ENCODE measurements at regions not wholly inside any gene's neighbourhood (a gene's known extent, or its start where the extent isn't known, plus 50 kb on each side); places are given as distances from the start of the nearest gene placed in this dataset.

GRCh38 chr1:163774978-163775620, 453.3 kb downstream of the NUF2 start:
- Histone ChIP-seq H3K79me2 (ENCODE audit: insufficient read depth, low read length) (no peaks in the 10 kb centered on the region), H3K27ac (ENCODE audit: low read depth, low read length) (no peak overlapping the region), H3K4me1 (ENCODE audit: insufficient read depth, low read length) (no peaks in the 10 kb centered on the region), H3K27me3 (ENCODE audit: insufficient read depth, low read length) (no peaks in the 10 kb centered on the region), H3K9me3 (ENCODE audit: low read depth, low read length) (no peaks in the 10 kb centered on the region), H4K20me1 (ENCODE audit: insufficient read depth, low read length) (no peaks in the 10 kb centered on the region), H3K4me2 (ENCODE audit: insufficient read depth, low read length) (no peak overlapping the region), H3K4me3 (ENCODE audit: insufficient read depth, low read length) (no peak overlapping the region), H3K36me3 (ENCODE audit: insufficient read depth, low read length) (no peaks in the 10 kb centered on the region), H2AFZ (ENCODE audit: low read length) (no peak overlapping the region)
- TF ChIP-seq, protein P1, sequence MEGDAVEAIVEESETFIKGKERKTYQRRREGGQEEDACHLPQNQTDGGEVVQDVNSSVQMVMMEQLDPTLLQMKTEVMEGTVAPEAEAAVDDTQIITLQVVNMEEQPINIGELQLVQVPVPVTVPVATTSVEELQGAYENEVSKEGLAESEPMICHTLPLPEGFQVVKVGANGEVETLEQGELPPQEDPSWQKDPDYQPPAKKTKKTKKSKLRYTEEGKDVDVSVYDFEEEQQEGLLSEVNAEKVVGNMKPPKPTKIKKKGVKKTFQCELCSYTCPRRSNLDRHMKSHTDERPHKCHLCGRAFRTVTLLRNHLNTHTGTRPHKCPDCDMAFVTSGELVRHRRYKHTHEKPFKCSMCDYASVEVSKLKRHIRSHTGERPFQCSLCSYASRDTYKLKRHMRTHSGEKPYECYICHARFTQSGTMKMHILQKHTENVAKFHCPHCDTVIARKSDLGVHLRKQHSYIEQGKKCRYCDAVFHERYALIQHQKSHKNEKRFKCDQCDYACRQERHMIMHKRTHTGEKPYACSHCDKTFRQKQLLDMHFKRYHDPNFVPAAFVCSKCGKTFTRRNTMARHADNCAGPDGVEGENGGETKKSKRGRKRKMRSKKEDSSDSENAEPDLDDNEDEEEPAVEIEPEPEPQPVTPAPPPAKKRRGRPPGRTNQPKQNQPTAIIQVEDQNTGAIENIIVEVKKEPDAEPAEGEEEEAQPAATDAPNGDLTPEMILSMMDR (IDR thresholded peaks at IDR 0.05; ENCODE audit: extremely low read depth, low read depth, low read length), result no peak
- DNase-seq (ENCODE audit: insufficient read length, low spot score, missing footprints), result no peak

GRCh38 chr1:163777205-163777604, 455.5 kb downstream of the NUF2 start:
- DNase-seq (ENCODE audit: insufficient read length, low spot score, missing footprints), result no peak
- Histone ChIP-seq H3K36me3 (ENCODE audit: insufficient read depth, low read length) (no peaks in the 10 kb centered on the region), H4K20me1 (ENCODE audit: insufficient read depth, low read length) (no peaks in the 10 kb centered on the region), H3K4me1 (ENCODE audit: insufficient read depth, low read length) (no peaks in the 10 kb centered on the region), H3K4me2 (ENCODE audit: insufficient read depth, low read length) (no peak overlapping the region), H3K27ac (ENCODE audit: low read depth, low read length) (no peak overlapping the region), H3K4me3 (ENCODE audit: insufficient read depth, low read length) (no peak overlapping the region), H3K9me3 (ENCODE audit: low read depth, low read length) (peaks cover 2% of the 10 kb centered on the region), H3K79me2 (ENCODE audit: insufficient read depth, low read length) (no peaks in the 10 kb centered on the region), H2AFZ (ENCODE audit: low read length) (no peak overlapping the region), H3K27me3 (ENCODE audit: insufficient read depth, low read length) (no peaks in the 10 kb centered on the region)
- TF ChIP-seq, protein P1 (IDR thresholded peaks at IDR 0.05; ENCODE audit: extremely low read depth, low read depth, low read length), result no peak

GRCh38 chr1:163781146-163781545, 459.4 kb downstream of the NUF2 start:
- H3K36me3 ChIP-seq (ENCODE audit: insufficient read depth, low read length), result no peaks in the 10 kb centered on the region
- no peaks in the 10 kb centered on the region for H3K79me2 ChIP-seq (ENCODE audit: insufficient read depth, low read length)
- H3K4me1 ChIP-seq (ENCODE audit: insufficient read depth, low read length), result no peaks in the 10 kb centered on the region
- no peak overlapping the region for H3K27ac ChIP-seq (ENCODE audit: low read depth, low read length)
- H3K27me3 ChIP-seq (ENCODE audit: insufficient read depth, low read length), result no peaks in the 10 kb centered on the region
- no peak overlapping the region for H2AFZ ChIP-seq (ENCODE audit: low read length)
- TF ChIP-seq, protein P1 (IDR thresholded peaks at IDR 0.05; ENCODE audit: extremely low read depth, low read depth, low read length), result no peak
- no peaks in the 10 kb centered on the region for H4K20me1 ChIP-seq (ENCODE audit: insufficient read depth, low read length)
- DNase-seq (ENCODE audit: insufficient read length, low spot score, missing footprints), result no peak
- no peak overlapping the region for H3K4me3 ChIP-seq (ENCODE audit: insufficient read depth, low read length)
- H3K4me2 ChIP-seq (ENCODE audit: insufficient read depth, low read length), result no peak overlapping the region
- H3K9me3 ChIP-seq (ENCODE audit: low read depth, low read length), result peaks cover 2% of the 10 kb centered on the region

GRCh38 chr1:163785868-163786405, 464.2 kb downstream of the NUF2 start:
- H3K36me3 ChIP-seq (ENCODE audit: insufficient read depth, low read length), result no peaks in the 10 kb centered on the region
- no peak for DNase-seq (ENCODE audit: insufficient read length, low spot score, missing footprints)

More at GRCh38 chr1:163785868-163786405, 464.2 kb downstream of the NUF2 start:
- Histone ChIP-seq H3K27me3 (ENCODE audit: insufficient read depth, low read length) (no peaks in the 10 kb centered on the region), H3K4me1 (ENCODE audit: insufficient read depth, low read length) (no peaks in the 10 kb centered on the region), H2AFZ (ENCODE audit: low read length) (no peak overlapping the region), H3K4me2 (ENCODE audit: insufficient read depth, low read length) (no peak overlapping the region), H3K79me2 (ENCODE audit: insufficient read depth, low read length) (no peaks in the 10 kb centered on the region), H4K20me1 (ENCODE audit: insufficient read depth, low read length) (no peaks in the 10 kb centered on the region), H3K4me3 (ENCODE audit: insufficient read depth, low read length) (no peak overlapping the region), H3K9me3 (ENCODE audit: low read depth, low read length) (peaks cover 2% of the 10 kb centered on the region), H3K27ac (ENCODE audit: low read depth, low read length) (no peak overlapping the region)
- TF ChIP-seq, protein P1 (IDR thresholded peaks at IDR 0.05; ENCODE audit: extremely low read depth, low read depth, low read length), result no peak
